Trophoblast cell (in vitro differentiated cells and primary cell): ENCODE measurements at regions not wholly inside any gene's neighbourhood (a gene's known extent, or its start where the extent isn't known, plus 50 kb on each side); places are given as distances from the start of the nearest gene placed in this dataset.

Experiments used
- DNase-seq, 2 donors: peaks; one replicate each; pipeline ENCODE4 v3.0.0-alpha.2; 2016
- H2AFZ ChIP-seq: 2 replicates; pipeline ENCODE4 v1.6.1; 2013; ENCODE audit warnings: low read length, moderate library complexity, mild to moderate bottlenecking; ENCODE audit not compliant: insufficient read depth, poor library complexity
- H2AK5ac ChIP-seq: 2 replicates; pipeline ENCODE4 v1.6.1; 2013; ENCODE audit warnings: mild to moderate bottlenecking, low read length
- H2BK120ac ChIP-seq: 2 replicates; pipeline ENCODE4 v1.6.1; 2013; ENCODE audit warnings: low read length, mild to moderate bottlenecking, moderate library complexity; ENCODE audit not compliant: insufficient read depth, poor library complexity
- H2BK12ac ChIP-seq: 2 replicates; pipeline ENCODE4 v1.6.1; 2013; ENCODE audit warnings: mild to moderate bottlenecking, low read length, moderate library complexity
- H2BK5ac ChIP-seq: 2 replicates; pipeline ENCODE4 v1.6.1; 2013; ENCODE audit warnings: low read length, low read depth, moderate library complexity, mild to moderate bottlenecking; ENCODE audit not compliant: poor library complexity
- H3K14ac ChIP-seq: 2 replicates; pipeline ENCODE4 v1.6.1; 2013; ENCODE audit warnings: mild to moderate bottlenecking, low read length
- H3K18ac ChIP-seq: 2 replicates; pipeline ENCODE4 v1.6.1; 2013; ENCODE audit warnings: mild to moderate bottlenecking, low read length
- H3K23ac ChIP-seq: 2 replicates; pipeline ENCODE4 v1.6.1; 2013; ENCODE audit warnings: low read length
- H3K27ac ChIP-seq: 2 replicates; pipeline ENCODE4 v1.5.1; 2013; ENCODE audit warnings: low read depth, mild to moderate bottlenecking, inconsistent platforms, low read length, moderate library complexity
- H3K27me3 ChIP-seq: 2 replicates; pipeline ENCODE4 v1.6.1; 2013; ENCODE audit warnings: inconsistent platforms, mild to moderate bottlenecking, low read length, moderate library complexity; ENCODE audit not compliant: insufficient read depth
- H3K36me3 ChIP-seq, 2 experiments: 1 replicate in 1 of 2; 2 replicates in 1 of 2; pipeline ENCODE4 v1.6.1; 2013; ENCODE audit warnings: low read length in 2 of 2, mild to moderate bottlenecking in 2 of 2, moderate library complexity in 1 of 2; ENCODE audit not compliant: insufficient read depth in 2 of 2, control insufficient read depth in 1 of 2
- H3K4ac ChIP-seq: 2 replicates; pipeline ENCODE4 v1.6.1; 2013; ENCODE audit warnings: low read depth, mild to moderate bottlenecking, low read length, moderate library complexity
- H3K4me1 ChIP-seq, 2 experiments: 1 replicate in 1 of 2; 2 replicates in 1 of 2; pipeline ENCODE4 v1.6.1; 2013; ENCODE audit warnings: low read length in 2 of 2, mild to moderate bottlenecking in 2 of 2, moderate library complexity in 1 of 2; ENCODE audit not compliant: insufficient read depth in 2 of 2, control insufficient read depth in 1 of 2
- H3K4me2 ChIP-seq: 2 replicates; pipeline ENCODE4 v1.6.1; 2013; ENCODE audit warnings: inconsistent platforms, mild to moderate bottlenecking, low read length, moderate library complexity
- H3K4me3 ChIP-seq: 2 replicates; pipeline ENCODE4 v1.5.1; 2013; ENCODE audit warnings: mild to moderate bottlenecking, low read depth, low read length, inconsistent platforms
- H3K79me1 ChIP-seq: one replicate; pipeline ENCODE4 v1.6.1; 2013; ENCODE audit warnings: low read length
- H3K79me2 ChIP-seq: 2 replicates; pipeline ENCODE4 v1.6.1; 2013; ENCODE audit warnings: low read length, mild to moderate bottlenecking; ENCODE audit not compliant: control insufficient read depth, insufficient read depth, poor library complexity
- H3K9ac ChIP-seq: 2 replicates; pipeline ENCODE4 v1.6.1; 2013; ENCODE audit warnings: mild to moderate bottlenecking, low read length
- H3K9me3 ChIP-seq: 2 replicates; pipeline ENCODE4 v1.6.1; 2013; ENCODE audit warnings: low read depth, mild to moderate bottlenecking, control low read depth, inconsistent platforms, low read length; ENCODE audit not compliant: insufficient read depth
- H4K12ac ChIP-seq: 2 replicates; pipeline ENCODE4 v1.6.1; 2013; ENCODE audit warnings: low read depth, mild to moderate bottlenecking, low read length, moderate library complexity
- H4K8ac ChIP-seq: 2 replicates; pipeline ENCODE4 v1.6.1; 2013; ENCODE audit warnings: low read depth, mild to moderate bottlenecking, low read length, moderate library complexity
- H4K91ac ChIP-seq: one replicate; pipeline ENCODE4 v1.6.1; 2013; ENCODE audit warnings: low read depth, mild to moderate bottlenecking, low read length, moderate library complexity
- WGBS: extraction: QIAGEN DNeasy Blood & Tissue Kit; methylation state at CpG from one replicate; pipeline ENCODE4 v1.1.7; 2013; ENCODE audit warnings: missing lambda C conversion rate; ENCODE audit not compliant: insufficient read length, insufficient coverage; ENCODE audit errors: extremely low coverage; 5-methylcytosine and 5-hydroxymethylcytosine counted together

DNA sequence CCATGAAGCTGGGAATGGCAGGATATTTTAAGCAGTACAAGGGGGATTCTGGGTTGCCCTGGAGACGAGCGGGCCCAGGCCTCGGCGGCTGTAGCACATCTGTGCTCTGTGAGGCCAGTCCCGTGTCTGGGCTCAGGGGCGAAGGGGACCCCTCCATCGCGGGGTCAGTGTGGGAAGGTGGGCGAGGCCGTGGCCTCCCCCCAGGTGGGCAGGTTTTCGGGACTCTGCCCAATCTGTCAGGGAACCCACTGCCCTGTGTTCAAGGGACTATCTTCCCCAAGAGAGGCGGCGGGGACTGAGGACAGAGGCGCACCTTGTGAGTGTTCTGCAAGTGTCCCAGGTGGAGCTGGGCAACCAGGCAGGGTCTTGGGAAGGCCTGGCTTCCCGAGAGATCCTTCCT lies 336.6 kb downstream of the CTTN start:
- H3K27ac ChIP-seq = no peak overlapping the region
- no peak overlapping the region for H3K4me2 ChIP-seq
- no peak overlapping the region for H3K14ac ChIP-seq
- H4K91ac ChIP-seq = no peak overlapping the region
- no peak overlapping the region for H2BK120ac ChIP-seq
- H3K4me1 ChIP-seq = peaks cover 4 to 5% of the 10 kb centered on the region in 2 experiments
- no peak overlapping the region for H2AK5ac ChIP-seq
- no peak overlapping the region for H2BK12ac ChIP-seq
- H3K18ac ChIP-seq = no peak overlapping the region
- H4K12ac ChIP-seq = no peak overlapping the region
- H3K9ac ChIP-seq = no peak overlapping the region
- no peaks in the 10 kb centered on the region for H3K27me3 ChIP-seq
- H3K9me3 ChIP-seq = peaks cover 1% of the 10 kb centered on the region
- H4K8ac ChIP-seq = no peak overlapping the region
- H3K79me1 ChIP-seq = no peaks in the 10 kb centered on the region
- no peaks in the 10 kb centered on the region for H3K36me3 ChIP-seq
- no peak overlapping the region for H3K23ac ChIP-seq
- no peak for DNase-seq
- WGBS = no CpG with 5 or more reads among the region's 15 CpGs
- no peak overlapping the region for H2BK5ac ChIP-seq
- no peak overlapping the region for H3K4ac ChIP-seq
- no peak overlapping the region for H2AFZ ChIP-seq
- H3K4me3 ChIP-seq = no peak overlapping the region
- H3K79me2 ChIP-seq = no peaks in the 10 kb centered on the region

DNA sequence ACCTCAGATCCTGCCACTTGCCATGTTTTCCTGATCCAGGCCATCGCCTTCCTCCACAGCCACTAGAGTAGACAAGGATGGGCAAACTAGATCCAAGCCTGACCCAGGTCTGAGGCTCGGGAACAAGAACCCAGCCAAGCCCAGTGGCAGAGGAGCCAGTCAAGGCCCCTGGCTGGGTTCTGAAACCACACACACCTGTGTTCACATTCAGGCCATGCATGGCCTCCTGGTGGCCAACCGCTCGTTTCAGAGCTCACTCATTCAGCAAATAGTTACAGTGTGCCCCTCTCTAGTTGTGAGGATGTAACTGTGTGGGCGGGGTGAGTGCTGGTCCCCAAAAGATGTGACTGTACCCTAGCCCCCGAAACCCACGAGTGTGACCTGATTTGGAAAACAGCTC lies 337.6 kb downstream of the CTTN start:
- no peak overlapping the region for H3K14ac ChIP-seq
- H3K4ac ChIP-seq = no peak overlapping the region
- H3K79me2 ChIP-seq = no peaks in the 10 kb centered on the region
- H3K23ac ChIP-seq = no peak overlapping the region
- WGBS = no CpG with 5 or more reads among the region's 7 CpGs
- no peak overlapping the region for H3K4me3 ChIP-seq
- H2AFZ ChIP-seq = no peak overlapping the region
- no peak overlapping the region for H2BK120ac ChIP-seq
- no peak overlapping the region for H3K9ac ChIP-seq
- H4K91ac ChIP-seq = no peak overlapping the region
- no peak overlapping the region for H3K4me2 ChIP-seq
- DNase-seq = no peak
- H4K8ac ChIP-seq = no peak overlapping the region
- H3K27ac ChIP-seq = no peak overlapping the region
- no peaks in the 10 kb centered on the region for H3K79me1 ChIP-seq
- H3K18ac ChIP-seq = no peak overlapping the region
- H3K36me3 ChIP-seq = no peaks in the 10 kb centered on the region
- no peak overlapping the region for H2AK5ac ChIP-seq
- H3K27me3 ChIP-seq = no peaks in the 10 kb centered on the region
- peaks cover 1% of the 10 kb centered on the region for H3K9me3 ChIP-seq
- H2BK12ac ChIP-seq = no peak overlapping the region
- H3K4me1 ChIP-seq = peaks cover 4 to 5% of the 10 kb centered on the region in 2 experiments
- no peak overlapping the region for H2BK5ac ChIP-seq
- H4K12ac ChIP-seq = no peak overlapping the region

DNA sequence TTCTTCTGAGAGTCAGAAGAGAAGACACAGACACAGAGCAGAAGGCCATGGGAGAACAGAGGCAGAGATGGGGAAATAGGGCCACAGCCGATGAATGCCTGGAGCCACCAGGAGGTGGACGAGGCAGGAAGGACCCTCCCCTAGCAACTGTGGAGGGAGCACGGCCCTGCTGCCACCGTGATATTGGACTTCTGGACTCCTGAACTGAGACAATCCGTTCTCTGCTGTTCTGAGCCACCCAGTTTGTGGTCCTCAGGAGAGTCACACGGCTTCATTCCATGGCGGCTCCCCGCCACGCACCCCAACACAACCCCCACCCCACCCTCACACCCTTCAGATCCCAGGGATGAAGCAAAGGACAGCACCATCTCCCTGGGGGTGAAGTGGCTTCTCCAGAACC lies 338.1 kb downstream of the CTTN start:
- H3K4me1 ChIP-seq = peaks cover 4 to 5% of the 10 kb centered on the region in 2 experiments
- WGBS = no CpG with 5 or more reads among the region's 9 CpGs

DNA sequence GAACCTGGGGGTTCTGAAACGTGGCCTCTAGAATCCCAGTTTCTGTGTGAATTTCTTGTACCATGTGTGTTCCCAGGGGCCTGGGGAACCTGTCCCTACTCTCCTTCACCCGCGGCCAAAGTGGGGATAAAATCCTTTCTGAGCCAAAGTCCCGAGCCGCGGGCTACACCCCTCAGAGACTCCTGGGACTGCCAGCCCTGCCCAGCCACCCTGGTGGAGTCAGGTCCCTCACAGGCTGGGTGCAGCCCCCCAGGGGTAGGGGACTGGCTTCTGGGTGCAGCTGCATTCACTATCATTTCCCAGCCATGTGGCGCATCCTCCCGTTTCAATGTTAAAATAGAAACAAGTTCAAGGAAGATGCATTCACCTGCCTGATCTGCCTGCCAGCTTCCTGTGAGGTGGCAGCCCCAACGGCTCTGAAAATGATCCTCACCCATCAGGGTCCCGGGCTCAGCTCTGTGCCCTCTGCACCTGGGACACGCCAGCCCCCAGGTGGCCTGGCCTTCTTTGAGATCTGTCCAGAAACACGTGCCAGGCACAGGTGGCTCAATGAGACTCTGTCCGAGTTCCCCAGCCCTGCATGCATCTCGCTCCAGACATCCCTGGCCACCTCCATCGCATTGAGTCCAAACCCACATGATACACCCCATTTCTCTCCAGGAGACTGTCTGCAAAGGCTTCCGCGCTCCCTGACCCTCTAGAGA lies 338.8 kb downstream of the CTTN start:
- H4K8ac ChIP-seq = no peak overlapping the region
- WGBS = no CpG with 5 or more reads among the region's 17 CpGs
- H4K12ac ChIP-seq = no peak overlapping the region
- H3K9ac ChIP-seq = no peak overlapping the region
- no peak overlapping the region for H2BK120ac ChIP-seq
- H3K27ac ChIP-seq = no peak overlapping the region
- H2BK5ac ChIP-seq = no peak overlapping the region
- no peak overlapping the region for H3K14ac ChIP-seq
- H2BK12ac ChIP-seq = no peak overlapping the region
- H3K36me3 ChIP-seq = no peaks in the 10 kb centered on the region
- H3K79me1 ChIP-seq = no peaks in the 10 kb centered on the region
- no peak overlapping the region for H2AK5ac ChIP-seq
- no peak for DNase-seq
- no peak overlapping the region for H2AFZ ChIP-seq
- no peak overlapping the region for H3K18ac ChIP-seq
- H3K27me3 ChIP-seq = no peaks in the 10 kb centered on the region
- peaks cover 5 to 6% of the 10 kb centered on the region in 2 experiments for H3K4me1 ChIP-seq
- H3K4me3 ChIP-seq = no peak overlapping the region
- no peak overlapping the region for H3K4me2 ChIP-seq
- H3K4ac ChIP-seq = no peak overlapping the region
- no peak overlapping the region for H3K23ac ChIP-seq
- no peak overlapping the region for H4K91ac ChIP-seq
- peaks cover 1% of the 10 kb centered on the region for H3K9me3 ChIP-seq
- H3K79me2 ChIP-seq = no peaks in the 10 kb centered on the region

More for the DNA sequence above, 338.1 kb downstream of the CTTN start:
- Histone ChIP-seq H3K14ac (no peak overlapping the region), H4K8ac (no peak overlapping the region), H3K79me2 (no peaks in the 10 kb centered on the region), H2AFZ (no peak overlapping the region), H2BK12ac (no peak overlapping the region), H3K79me1 (no peaks in the 10 kb centered on the region), H3K9me3 (peaks cover 1% of the 10 kb centered on the region), H3K23ac (no peak overlapping the region), H3K4me3 (no peak overlapping the region), H3K27me3 (no peaks in the 10 kb centered on the region), H3K36me3 (no peaks in the 10 kb centered on the region), H2BK120ac (no peak overlapping the region), H2AK5ac (no peak overlapping the region), H3K18ac (no peak overlapping the region), H3K4me2 (no peak overlapping the region), H3K9ac (no peak overlapping the region), H4K12ac (no peak overlapping the region), H4K91ac (no peak overlapping the region), H2BK5ac (no peak overlapping the region), H3K4ac (no peak overlapping the region), H3K27ac (no peak overlapping the region)
- DNase-seq = no peak
